Panc1 (cell line): ENCODE measurements at regions not wholly inside any gene's neighbourhood (a gene's known extent, or its start where the extent isn't known, plus 50 kb on each side); places are given as distances from the start of the nearest gene placed in this dataset.

Source experiments
- ATAC-seq: fragments of 200-7000 bp; cut with Tn5 transposase; 2 replicates; pipeline ENCODE4 v1.9.1; 2020; ENCODE audit warnings: mild to moderate bottlenecking, moderate library complexity
- BruUV-seq: library from RNA; stranded (reverse); fragments of 400-500 nt; replicated peaks from 2 replicates; lab custom pipeline; 2021; lab: Mats Ljungman, UMichigan
- CTCF ChIA-PET: fragments of 300-600 bp; sonication (Branson Sonifier 250); formaldehyde crosslinking; loops from one replicate; lab custom pipeline; 2022; ENCODE audit warnings: antibody characterized with exemption; lab: Charles Lee
- POLR2A ChIA-PET: fragments of 300-600 bp; sonication (Branson Sonifier 250); formaldehyde crosslinking; loops from one replicate; lab custom pipeline; 2022; ENCODE audit warnings: antibody characterized with exemption; lab: Charles Lee
- DNase-seq: peaks from one replicate; pipeline ENCODE4 v3.0.0-alpha.2; 2010; ENCODE audit warnings: low read depth, low spot score
- H3K27ac ChIP-seq: 2 replicates; pipeline ENCODE4 v1.5.1; 2011; ENCODE audit warnings: mild to moderate bottlenecking, low read length, inconsistent platforms
- H3K27me3 ChIP-seq: fragments of 200-500 bp; sonication (Bioruptor generic); 2 replicates; pipeline ENCODE4 v1.6.0; 2014; ENCODE audit warnings: low read length, inconsistent platforms; ENCODE audit not compliant: control insufficient read depth, insufficient read depth
- H3K36me3 ChIP-seq: fragments of 200-500 bp; sonication (Bioruptor generic); 2 replicates; pipeline ENCODE4 v1.5.1; 2014; ENCODE audit warnings: inconsistent platforms, mild to moderate bottlenecking, low read length, moderate library complexity; ENCODE audit not compliant: control insufficient read depth, insufficient read depth
- H3K4me1 ChIP-seq: 2 replicates; pipeline ENCODE4 v1.5.1; 2011; ENCODE audit warnings: inconsistent platforms, mild to moderate bottlenecking, low read length, moderate library complexity; ENCODE audit not compliant: control insufficient read depth, insufficient read depth
- H3K4me3 ChIP-seq, 2 experiments: 2 replicates each; pipeline ENCODE4 v1.5.1; 2011 to 2012; ENCODE audit warnings: low read depth in 2 of 2, low read length in 2 of 2, mild to moderate bottlenecking in 2 of 2, inconsistent platforms in 1 of 2, moderate library complexity in 1 of 2
- H3K9me3 ChIP-seq: fragments of 200-500 bp; sonication (Bioruptor generic); 2 replicates; pipeline ENCODE4 v1.5.1; 2014; ENCODE audit warnings: low read depth, mild to moderate bottlenecking, inconsistent platforms, low read length, moderate library complexity; ENCODE audit not compliant: control insufficient read depth, insufficient read depth
- POLR2AphosphoS5 ChIP-seq: IDR thresholded peaks from 2 replicates; pipeline ENCODE4 v1.6.1; 2012; ENCODE audit warnings: mild to moderate bottlenecking, low read depth, low read length, moderate library complexity
- SIN3A ChIP-seq: IDR thresholded peaks from 2 replicates; pipeline ENCODE4 v1.6.1; 2012; ENCODE audit warnings: low read depth, mild to moderate bottlenecking, low read length, moderate library complexity, borderline replicate concordance; ENCODE audit not compliant: insufficient read depth
- TCF7L2 ChIP-seq: IDR thresholded peaks from 2 replicates; pipeline ENCODE4 v1.6.1; 2011; ENCODE audit warnings: mild to moderate bottlenecking, low read depth, low read length, inconsistent platforms
- in situ Hi-C: cut with HindIII; loops from 2 replicates; pipeline ENCODE4 v1.10.0; 2016; ENCODE audit warnings: low sequenced_read_pairs, low pct_unique_long_range_greater_than_20kb
- intact Hi-C: fragments of 100-400 bp; cut with micrococcal nuclease; formaldehyde crosslinking; loops from one replicate; pipeline ENCODE4 v1.10.0; 2022; ENCODE audit not compliant: unreplicated experiment
- TF ChIP-seq, protein P1 (sequence below), 2 experiments: IDR thresholded peaks; 2 replicates each; pipeline ENCODE4 v1.6.1; 2011 to 2012; ENCODE audit warnings: low read depth in 2 of 2, control low read depth in 1 of 2, low read length in 1 of 2, mild to moderate bottlenecking in 1 of 2, moderate library complexity in 1 of 2; ENCODE audit not compliant: insufficient read depth in 1 of 2
- TF ChIP-seq, protein P2 (sequence below): fragments of 450-650 bp; IDR thresholded peaks from 2 replicates; pipeline ENCODE4 v1.5.1; 2017; ENCODE audit warnings: mild to moderate bottlenecking

DNA sequence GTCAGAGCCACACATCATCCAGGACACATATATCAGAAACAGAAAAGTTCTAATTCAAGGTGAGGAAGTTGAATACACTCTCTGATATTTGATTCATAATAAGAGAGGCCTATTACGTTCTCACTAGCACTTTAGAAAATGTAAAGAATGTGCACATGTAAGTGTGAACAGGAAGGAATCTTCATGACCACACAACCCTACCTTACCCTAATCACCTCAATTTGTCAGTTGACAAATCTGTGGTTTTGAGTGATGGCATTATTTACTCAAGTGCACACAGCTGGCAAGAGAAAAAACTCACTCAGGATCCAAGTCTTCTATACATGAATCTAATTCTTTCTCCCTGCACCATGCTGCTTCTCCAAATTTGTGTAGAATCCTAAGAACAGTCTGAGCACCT lies 445.8 kb downstream of the SUCLA2 start:
- POLR2A ChIA-PET, result no interaction called here
- intact Hi-C loops, result no loop called here
- in situ Hi-C loops, result no loop called here
- Histone ChIP-seq H3K4me1 (no peaks in the 10 kb centered on the region), H3K4me3 (no peak overlapping the region), H3K27me3 (no peaks in the 10 kb centered on the region; the same call in 1 of the 2 replicates), H3K9me3 (no peaks in the 10 kb centered on the region), H3K36me3 (no peaks in the 10 kb centered on the region), H3K27ac (no peak overlapping the region)
- BruUV-seq, result no TSS peak
- TF ChIP-seq POLR2AphosphoS5 (no peak), TCF7L2 (no peak), SIN3A (no peak)
- TF ChIP-seq, protein P1, sequence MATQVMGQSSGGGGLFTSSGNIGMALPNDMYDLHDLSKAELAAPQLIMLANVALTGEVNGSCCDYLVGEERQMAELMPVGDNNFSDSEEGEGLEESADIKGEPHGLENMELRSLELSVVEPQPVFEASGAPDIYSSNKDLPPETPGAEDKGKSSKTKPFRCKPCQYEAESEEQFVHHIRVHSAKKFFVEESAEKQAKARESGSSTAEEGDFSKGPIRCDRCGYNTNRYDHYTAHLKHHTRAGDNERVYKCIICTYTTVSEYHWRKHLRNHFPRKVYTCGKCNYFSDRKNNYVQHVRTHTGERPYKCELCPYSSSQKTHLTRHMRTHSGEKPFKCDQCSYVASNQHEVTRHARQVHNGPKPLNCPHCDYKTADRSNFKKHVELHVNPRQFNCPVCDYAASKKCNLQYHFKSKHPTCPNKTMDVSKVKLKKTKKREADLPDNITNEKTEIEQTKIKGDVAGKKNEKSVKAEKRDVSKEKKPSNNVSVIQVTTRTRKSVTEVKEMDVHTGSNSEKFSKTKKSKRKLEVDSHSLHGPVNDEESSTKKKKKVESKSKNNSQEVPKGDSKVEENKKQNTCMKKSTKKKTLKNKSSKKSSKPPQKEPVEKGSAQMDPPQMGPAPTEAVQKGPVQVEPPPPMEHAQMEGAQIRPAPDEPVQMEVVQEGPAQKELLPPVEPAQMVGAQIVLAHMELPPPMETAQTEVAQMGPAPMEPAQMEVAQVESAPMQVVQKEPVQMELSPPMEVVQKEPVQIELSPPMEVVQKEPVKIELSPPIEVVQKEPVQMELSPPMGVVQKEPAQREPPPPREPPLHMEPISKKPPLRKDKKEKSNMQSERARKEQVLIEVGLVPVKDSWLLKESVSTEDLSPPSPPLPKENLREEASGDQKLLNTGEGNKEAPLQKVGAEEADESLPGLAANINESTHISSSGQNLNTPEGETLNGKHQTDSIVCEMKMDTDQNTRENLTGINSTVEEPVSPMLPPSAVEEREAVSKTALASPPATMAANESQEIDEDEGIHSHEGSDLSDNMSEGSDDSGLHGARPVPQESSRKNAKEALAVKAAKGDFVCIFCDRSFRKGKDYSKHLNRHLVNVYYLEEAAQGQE (IDR thresholded peaks at IDR 0.05; ENCODE audit: insufficient read depth in 1 of 2, low read depth in 2 of 2, low read length in 1 of 2), result no peak
- TF ChIP-seq, protein P2, sequence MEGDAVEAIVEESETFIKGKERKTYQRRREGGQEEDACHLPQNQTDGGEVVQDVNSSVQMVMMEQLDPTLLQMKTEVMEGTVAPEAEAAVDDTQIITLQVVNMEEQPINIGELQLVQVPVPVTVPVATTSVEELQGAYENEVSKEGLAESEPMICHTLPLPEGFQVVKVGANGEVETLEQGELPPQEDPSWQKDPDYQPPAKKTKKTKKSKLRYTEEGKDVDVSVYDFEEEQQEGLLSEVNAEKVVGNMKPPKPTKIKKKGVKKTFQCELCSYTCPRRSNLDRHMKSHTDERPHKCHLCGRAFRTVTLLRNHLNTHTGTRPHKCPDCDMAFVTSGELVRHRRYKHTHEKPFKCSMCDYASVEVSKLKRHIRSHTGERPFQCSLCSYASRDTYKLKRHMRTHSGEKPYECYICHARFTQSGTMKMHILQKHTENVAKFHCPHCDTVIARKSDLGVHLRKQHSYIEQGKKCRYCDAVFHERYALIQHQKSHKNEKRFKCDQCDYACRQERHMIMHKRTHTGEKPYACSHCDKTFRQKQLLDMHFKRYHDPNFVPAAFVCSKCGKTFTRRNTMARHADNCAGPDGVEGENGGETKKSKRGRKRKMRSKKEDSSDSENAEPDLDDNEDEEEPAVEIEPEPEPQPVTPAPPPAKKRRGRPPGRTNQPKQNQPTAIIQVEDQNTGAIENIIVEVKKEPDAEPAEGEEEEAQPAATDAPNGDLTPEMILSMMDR, result no peak
- ATAC-seq, result no peak
- DNase-seq, result no peak
- CTCF ChIA-PET, result no interaction called here

DNA sequence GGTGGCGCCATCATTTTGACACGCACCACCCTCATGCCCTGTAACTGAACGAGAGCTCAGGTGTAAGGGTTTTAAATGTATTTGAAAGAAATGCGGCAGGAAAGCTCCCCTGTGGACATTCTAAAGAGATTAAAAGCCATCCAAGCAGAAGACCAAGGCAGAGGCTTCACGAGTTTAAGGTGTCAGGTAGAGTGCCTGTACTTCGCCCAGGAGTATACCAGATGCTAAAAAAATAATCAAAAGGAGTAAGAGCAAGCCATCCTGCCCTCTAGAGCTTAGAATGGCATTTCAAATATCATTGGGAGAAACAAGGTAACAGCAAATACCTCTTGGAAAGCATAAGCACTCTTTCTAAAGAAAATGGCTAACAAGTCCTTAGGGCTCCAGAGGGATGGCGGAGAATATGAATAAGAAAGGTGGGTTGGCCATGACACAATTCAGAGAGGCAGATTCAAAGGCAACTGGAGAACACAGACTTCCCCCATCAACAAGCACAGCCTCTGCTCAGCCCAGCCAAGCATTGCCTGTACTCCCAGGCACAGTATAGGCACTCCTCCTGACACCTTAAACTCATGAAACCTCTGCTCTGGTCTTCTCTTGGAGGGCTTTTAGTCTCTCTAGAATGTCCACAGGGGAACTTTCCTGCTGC lies 447.6 kb downstream of the SUCLA2 start:
- no peaks in the 10 kb centered on the region for H3K27me3 ChIP-seq
- DNase-seq (no peak), ATAC-seq (no peak)
- in situ Hi-C loops, result no loop called here
- no peaks in the 10 kb centered on the region for H3K9me3 ChIP-seq
- no TSS peak for BruUV-seq
- H3K27ac ChIP-seq, result no peak overlapping the region
- ChIA-PET POLR2A (no interaction called here), CTCF (no interaction called here)
- intact Hi-C loops, result no loop called here
- no peak overlapping the region for H3K4me3 ChIP-seq
- TF ChIP-seq TCF7L2 (no peak), SIN3A (no peak), POLR2AphosphoS5 (no peak)
- TF ChIP-seq, protein P1 (IDR thresholded peaks at IDR 0.05; ENCODE audit: insufficient read depth in 1 of 2, low read depth in 2 of 2, low read length in 1 of 2), result no peak
- TF ChIP-seq, protein P2, result no peak
- H3K4me1 ChIP-seq, result no peaks in the 10 kb centered on the region
- H3K36me3 ChIP-seq, result no peaks in the 10 kb centered on the region
